Gastrocnemius medialis (tissue), 4 donors: ENCODE measurements at regions not wholly inside any gene's neighbourhood (a gene's known extent, or its start where the extent isn't known, plus 50 kb on each side); places are given as distances from the start of the nearest gene placed in this dataset.

Source experiments
- CTCF ChIP-seq, 5 experiments: fragments of 450-650 bp in 3 of 5; fragments of 200-600 bp in 2 of 5; sonication (generic) in 2 of 5; IDR thresholded peaks in 4 of 5; conservative IDR thresholded peaks in 1 of 5; 1 replicate in 4 of 5; 2 replicates in 1 of 5; pipeline ENCODE4 v1.5.1; 2016 to 2019; ENCODE audit warnings: antibody characterized with exemption in 5 of 5, mild to moderate bottlenecking in 3 of 5, moderate library complexity in 3 of 5
- POLR2A ChIP-seq, 2 donors: fragments of 450-650 bp; IDR thresholded peaks; one replicate each; pipeline ENCODE4 v1.6.1; 2017; ENCODE audit warnings: antibody characterized with exemption in 2 of 2, mild to moderate bottlenecking in 2 of 2, moderate library complexity in 2 of 2

- TF ChIP-seq CTCF (IDR thresholded peaks at IDR 0.05 in 4 of 5, conservative IDR thresholded peaks at IDR 0.05 in 1 of 5) (no peak), POLR2A (IDR thresholded peaks at IDR 0.05) (no peak)
Observed at GRCh38 chr10:83253011-83253671, 886.2 kb upstream of the GHITM start.
